GM12891 (cell line): ENCODE measurements at regions not wholly inside any gene's neighbourhood (a gene's known extent, or its start where the extent isn't known, plus 50 kb on each side); places are given as distances from the start of the nearest gene placed in this dataset.

Experiments
- PAX5 ChIP-seq: IDR thresholded peaks from 2 replicates; pipeline ENCODE4 v1.6.1; 2011; ENCODE audit warnings: low read length, moderate library complexity, mild to moderate bottlenecking; ENCODE audit not compliant: insufficient read depth, severe bottlenecking
- POLR2A ChIP-seq: IDR thresholded peaks from 2 replicates; pipeline ENCODE4 v1.6.1; 2011; ENCODE audit warnings: low read depth, low read length, control low read depth
- POLR2AphosphoS5 ChIP-seq: IDR thresholded peaks from 2 replicates; pipeline ENCODE4 v1.6.1; 2011; ENCODE audit warnings: low read depth, low read length, control low read depth
- POU2F2 ChIP-seq: IDR thresholded peaks from 2 replicates; pipeline ENCODE4 v1.6.1; 2011; ENCODE audit warnings: low read depth, mild to moderate bottlenecking, control low read depth, low read length, moderate library complexity
- SPI1 ChIP-seq: IDR thresholded peaks from 2 replicates; pipeline ENCODE4 v1.6.1; 2011; ENCODE audit warnings: low read depth, low read length, control low read depth
- TAF1 ChIP-seq: IDR thresholded peaks from 2 replicates; pipeline ENCODE4 v1.6.1; 2011; ENCODE audit warnings: low read depth, low read length, control low read depth

- TF ChIP-seq POLR2A: no peak
- no peak for TF ChIP-seq POLR2AphosphoS5
- TF ChIP-seq TAF1: no peak
- no peak for TF ChIP-seq SPI1
- no peak for TF ChIP-seq POU2F2
- no peak for TF ChIP-seq PAX5
These were observed 1899.8 kb downstream of the PCDH9 start for GRCh38 chr13:65330287-65330686.
